Urinary bladder (tissue), 3 donors: ENCODE measurements at regions not wholly inside any gene's neighbourhood (a gene's known extent, or its start where the extent isn't known, plus 50 kb on each side); places are given as distances from the start of the nearest gene placed in this dataset.

Experiments used
- DNase-seq: peaks from one replicate; pipeline ENCODE4 v3.0.0-alpha.2; 2015; ENCODE audit errors: extremely low spot score
- H3K27ac ChIP-seq: one replicate; pipeline ENCODE4 v1.5.1; 2013; ENCODE audit warnings: low read depth, mild to moderate bottlenecking, moderate library complexity
- H3K36me3 ChIP-seq: one replicate; pipeline ENCODE4 v1.6.1; 2013; ENCODE audit warnings: mild to moderate bottlenecking, moderate library complexity; ENCODE audit not compliant: insufficient read depth
- H3K4me1 ChIP-seq: one replicate; pipeline ENCODE4 v1.6.1; 2013; ENCODE audit warnings: mild to moderate bottlenecking, moderate library complexity; ENCODE audit not compliant: insufficient read depth
- H3K4me3 ChIP-seq: one replicate; pipeline ENCODE4 v1.5.1; 2013; ENCODE audit warnings: low read depth, low read length
- WGBS: extraction: QIAGEN DNeasy Blood & Tissue Kit; methylation state at CpG from one replicate; pipeline ENCODE4 v1.1.7; 2013; 5-methylcytosine and 5-hydroxymethylcytosine counted together
- donor health status: healthy with polysubstance abuse.
- donor health status: healthy.

GRCh38 chr6:45742591-45742990 is 273.1 kb downstream of the CLIC5 start:
- no peak overlapping the region for H3K27ac ChIP-seq
- no peaks in the 10 kb centered on the region for H3K36me3 ChIP-seq
- no peak for DNase-seq
- peaks cover 2% of the 10 kb centered on the region for H3K4me1 ChIP-seq
- WGBS = 82% methylated on average over 4 of the region's 4 CpGs
- H3K4me3 ChIP-seq = no peak overlapping the region

- no peak overlapping the region for H3K27ac ChIP-seq
- H3K36me3 ChIP-seq = no peaks in the 10 kb centered on the region
- no peak overlapping the region for H3K4me3 ChIP-seq
- peaks cover 2% of the 10 kb centered on the region for H3K4me1 ChIP-seq
- 46% methylated on average over 9 of the region's 9 CpGs for WGBS
- DNase-seq = no peak
Observed at GRCh38 chr6:45741437-45742171, 274.1 kb downstream of the CLIC5 start.

DNA sequence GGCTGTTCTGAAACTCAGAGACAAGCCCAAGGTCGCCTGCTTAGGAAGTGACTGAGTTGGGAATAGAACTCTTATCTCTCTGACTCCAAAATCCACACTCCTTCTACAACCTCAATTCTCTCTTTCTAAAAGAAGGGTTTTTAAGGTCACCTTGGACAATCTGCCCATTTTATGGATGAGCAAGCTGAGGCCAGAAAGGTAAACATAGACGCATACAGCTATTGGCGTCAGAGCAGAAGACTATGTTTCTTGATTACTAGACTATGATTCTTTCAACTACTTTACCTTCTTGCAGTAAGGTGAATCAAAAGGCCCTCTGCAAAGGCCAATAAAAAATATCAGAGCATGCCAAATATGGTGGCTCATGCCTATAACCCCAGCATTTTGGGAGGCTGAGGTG is 276.6 kb downstream of the CLIC5 start:
- no peak overlapping the region for H3K27ac ChIP-seq
- WGBS = 99% methylated on average over 3 of the region's 3 CpGs
- peaks cover 2% of the 10 kb centered on the region for H3K4me1 ChIP-seq
- H3K36me3 ChIP-seq = no peaks in the 10 kb centered on the region
- H3K4me3 ChIP-seq = no peak overlapping the region
- DNase-seq = no peak

DNA sequence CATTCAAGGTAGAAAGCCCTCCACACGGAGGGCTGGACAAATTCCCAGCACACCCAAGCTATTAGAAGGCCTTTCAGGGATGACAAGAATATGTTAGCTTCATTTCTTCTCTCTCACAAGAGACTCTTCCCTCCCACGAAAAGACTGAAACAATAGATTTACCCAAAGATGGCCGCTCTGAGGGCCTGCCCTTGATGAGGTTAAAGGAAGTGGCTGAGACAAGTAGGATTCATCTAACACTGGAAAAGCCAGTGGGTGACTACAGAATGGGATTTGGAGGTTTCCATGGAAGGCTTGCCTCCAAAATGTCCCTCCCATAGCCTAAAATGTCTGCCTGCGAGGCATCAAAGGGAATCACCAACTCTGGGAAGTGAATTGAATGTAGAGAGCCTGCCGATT is 277.6 kb downstream of the CLIC5 start:
- Histone ChIP-seq H3K36me3 (no peaks in the 10 kb centered on the region), H3K27ac (no peak overlapping the region), H3K4me1 (peaks cover 2% of the 10 kb centered on the region), H3K4me3 (no peak overlapping the region)
- DNase-seq = no peak
- WGBS = 90% methylated on average over 5 of the region's 5 CpGs

DNA sequence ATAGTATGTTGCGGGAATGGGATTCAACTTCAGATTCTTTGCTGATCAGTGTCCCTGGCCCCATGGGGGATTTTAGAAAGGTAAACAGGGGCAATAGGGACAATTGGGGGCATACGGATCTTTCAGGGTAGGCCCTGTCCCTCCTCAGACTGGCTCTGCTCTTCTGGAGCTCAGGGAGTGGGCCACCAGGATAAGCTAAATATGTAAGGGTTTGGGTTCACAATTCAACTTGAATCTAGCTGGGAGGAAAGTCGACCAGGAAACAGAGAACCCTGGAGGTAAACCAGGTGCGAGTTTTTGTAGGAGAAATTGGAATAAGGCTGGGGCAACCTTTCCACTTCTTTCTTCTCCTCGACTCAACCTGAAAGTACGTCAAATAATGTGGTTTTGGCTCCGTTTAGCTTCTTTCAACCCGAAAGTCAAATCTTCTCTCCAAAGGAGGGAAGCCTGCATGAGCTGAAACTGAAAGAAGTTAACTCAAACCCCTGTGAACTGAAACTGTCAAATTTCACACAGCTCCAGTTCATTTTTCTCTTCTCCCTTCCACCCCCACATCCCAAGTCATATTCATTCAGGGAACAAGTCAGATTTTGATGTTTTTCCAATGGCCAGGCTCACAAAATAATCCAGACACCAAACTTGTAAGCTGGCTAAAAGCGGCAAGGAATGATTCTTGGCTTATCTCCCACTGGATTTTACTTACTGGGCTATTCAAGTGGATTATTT is 278.2 kb downstream of the CLIC5 start:
- Histone ChIP-seq H3K27ac (no peak overlapping the region), H3K4me3 (no peak overlapping the region), H3K4me1 (peaks cover 2% of the 10 kb centered on the region), H3K36me3 (no peaks in the 10 kb centered on the region)
- DNase-seq = no peak
- WGBS = 88% methylated on average over 9 of the region's 9 CpGs

DNA sequence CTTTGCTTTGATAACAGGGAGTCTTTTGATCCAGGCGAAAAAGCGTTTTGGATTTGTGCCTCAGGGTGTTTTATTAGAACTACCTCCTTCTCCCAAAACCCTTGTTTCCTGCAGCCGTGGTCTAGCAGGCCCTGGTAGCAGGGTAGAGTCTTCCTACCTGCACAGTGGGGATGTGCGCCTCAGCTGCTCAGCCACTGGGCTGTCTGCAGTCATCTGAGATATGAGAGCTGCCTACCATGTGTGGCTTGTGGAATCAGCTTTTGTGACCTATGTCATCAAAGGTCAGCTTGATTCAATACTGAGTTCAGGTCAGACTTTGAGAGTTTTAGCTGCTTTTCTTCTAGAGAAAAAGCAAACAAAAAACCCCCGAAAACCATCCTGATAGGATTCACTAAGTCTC is 279.5 kb downstream of the CLIC5 start:
- WGBS = 93% methylated on average over 5 of the region's 5 CpGs
- Histone ChIP-seq H3K4me1 (no peaks in the 10 kb centered on the region), H3K36me3 (no peaks in the 10 kb centered on the region), H3K27ac (no peak overlapping the region), H3K4me3 (no peak overlapping the region)
- no peak for DNase-seq

DNA sequence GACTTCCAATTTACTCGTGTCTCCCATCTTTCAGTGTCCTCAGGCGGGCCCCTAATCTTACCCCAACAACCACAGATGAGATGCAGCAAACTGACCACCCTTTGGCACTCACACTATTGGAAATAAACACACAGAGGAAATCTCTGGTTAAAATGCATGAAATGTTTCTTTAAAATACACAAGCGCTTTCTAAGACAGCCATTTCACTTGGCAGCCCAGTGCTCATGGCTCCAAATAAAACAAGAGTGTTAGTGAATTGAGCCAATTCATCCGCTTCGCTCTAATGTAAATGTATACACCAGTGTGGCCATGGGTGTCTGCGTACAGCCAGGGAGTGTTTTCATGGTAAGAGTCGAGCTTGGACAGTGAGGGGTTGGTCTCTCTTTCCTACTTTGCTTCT is 282.9 kb downstream of the CLIC5 start:
- no peak for DNase-seq
- H3K4me3 ChIP-seq = no peak overlapping the region
- WGBS = 36% methylated on average over 7 of the region's 7 CpGs
- H3K4me1 ChIP-seq = no peaks in the 10 kb centered on the region
- no peak overlapping the region for H3K27ac ChIP-seq
- no peaks in the 10 kb centered on the region for H3K36me3 ChIP-seq

GRCh38 chr6:45730232-45730631 is 285.4 kb downstream of the CLIC5 start:
- WGBS = 90% methylated on average over 1 of the region's 1 CpG
- H3K4me1 ChIP-seq = no peaks in the 10 kb centered on the region
- DNase-seq = no peak
- H3K27ac ChIP-seq = no peak overlapping the region
- no peaks in the 10 kb centered on the region for H3K36me3 ChIP-seq
- no peak overlapping the region for H3K4me3 ChIP-seq

DNA sequence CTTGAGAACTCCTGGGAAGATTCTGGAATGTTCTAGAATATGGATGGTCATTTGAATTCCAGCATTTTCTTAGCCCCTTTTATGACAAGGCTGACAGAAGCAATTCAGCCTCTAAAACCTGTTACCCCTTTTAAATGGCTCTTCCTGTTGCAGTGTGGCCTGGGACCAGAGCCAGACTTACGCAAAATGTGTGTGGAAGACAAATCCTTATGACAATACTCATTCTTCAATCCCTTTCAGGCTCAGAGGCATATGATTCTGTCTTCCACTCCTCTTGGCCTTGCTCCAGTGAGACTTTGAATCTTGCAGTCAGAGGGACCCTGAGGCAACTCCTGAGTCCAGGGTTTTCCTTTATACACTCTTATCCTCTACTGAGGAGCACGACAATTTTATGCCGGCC is 287.0 kb downstream of the CLIC5 start:
- Histone ChIP-seq H3K36me3 (no peaks in the 10 kb centered on the region), H3K4me1 (no peaks in the 10 kb centered on the region), H3K4me3 (no peak overlapping the region), H3K27ac (no peak overlapping the region)
- no peak for DNase-seq
- WGBS = 61% methylated on average over 3 of the region's 3 CpGs

DNA sequence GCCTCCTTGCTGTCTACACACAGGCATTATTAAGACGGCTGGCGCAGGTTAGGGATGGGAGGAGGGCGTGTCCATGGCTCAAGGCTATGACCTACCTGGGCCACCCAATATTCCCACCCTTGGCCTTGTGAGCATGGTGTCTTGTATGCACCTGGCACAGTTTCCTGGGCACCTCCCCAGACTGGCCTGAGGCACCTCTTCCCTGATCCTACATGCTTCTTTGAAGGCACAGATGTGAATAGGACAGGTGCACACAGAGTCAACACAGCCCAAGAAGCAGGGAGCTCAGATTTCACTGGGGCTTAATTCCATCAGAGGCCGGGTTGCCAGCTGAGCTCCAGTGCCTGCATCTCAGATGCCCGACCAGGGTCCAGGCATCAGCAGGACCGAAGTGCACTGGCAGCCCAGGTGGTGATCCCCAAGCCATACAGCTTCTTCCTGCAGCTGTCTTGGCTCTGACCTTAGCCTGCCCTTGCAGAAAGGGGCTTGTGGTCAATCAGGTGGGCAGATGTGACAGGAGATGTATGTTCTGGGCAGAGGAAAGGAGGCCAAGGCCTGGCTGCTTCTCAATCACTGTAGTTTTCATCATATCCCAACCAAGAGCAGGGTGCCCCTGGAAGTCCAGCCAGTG is 287.7 kb downstream of the CLIC5 start:
- WGBS = 93% methylated on average over 6 of the region's 6 CpGs
- H3K27ac ChIP-seq = no peak overlapping the region
- DNase-seq = no peak

GRCh38 chr6:45727228-45727627 is 288.4 kb downstream of the CLIC5 start:
- Histone ChIP-seq H3K36me3 (no peaks in the 10 kb centered on the region), H3K4me1 (no peaks in the 10 kb centered on the region), H3K27ac (no peak overlapping the region), H3K4me3 (no peak overlapping the region)
- DNase-seq = no peak
- WGBS = 68% methylated on average over 2 of the region's 2 CpGs

More for the DNA sequence above, 287.7 kb downstream of the CLIC5 start:
- no peaks in the 10 kb centered on the region for H3K36me3 ChIP-seq
- H3K4me3 ChIP-seq = no peak overlapping the region
- no peaks in the 10 kb centered on the region for H3K4me1 ChIP-seq

DNA sequence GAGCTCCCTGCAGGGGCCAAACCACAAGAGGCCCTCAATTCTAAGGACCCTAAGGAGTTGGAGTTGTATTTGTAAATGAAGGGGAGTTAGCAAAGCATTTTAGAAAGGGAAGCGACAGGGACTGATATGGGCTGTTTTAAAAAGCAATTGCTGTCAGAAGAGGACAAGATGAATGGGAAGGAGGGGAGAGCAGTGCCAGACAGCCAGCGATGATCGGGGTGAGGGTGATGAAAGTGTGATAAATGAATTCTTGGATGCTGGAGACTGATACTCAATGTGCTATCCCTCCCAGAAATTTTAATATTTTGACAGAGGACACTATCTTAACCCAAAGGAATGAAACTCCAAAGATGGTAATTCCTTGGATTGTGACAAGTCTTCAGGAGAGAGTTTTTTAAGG is 289.2 kb downstream of the CLIC5 start:
- Histone ChIP-seq H3K4me3 (no peak overlapping the region), H3K36me3 (no peaks in the 10 kb centered on the region), H3K27ac (no peak overlapping the region), H3K4me1 (no peaks in the 10 kb centered on the region)
- no peak for DNase-seq
- WGBS = 64% methylated on average over 3 of the region's 3 CpGs

- Histone ChIP-seq H3K36me3 (no peaks in the 10 kb centered on the region), H3K27ac (no peak overlapping the region), H3K4me1 (no peaks in the 10 kb centered on the region), H3K4me3 (no peak overlapping the region)
- peak; percentile 29 for DNase-seq
- 45% methylated on average over 2 of the region's 2 CpGs for WGBS
Observed at GRCh38 chr6:45724511-45724910, 291.1 kb downstream of the CLIC5 start.

DNA sequence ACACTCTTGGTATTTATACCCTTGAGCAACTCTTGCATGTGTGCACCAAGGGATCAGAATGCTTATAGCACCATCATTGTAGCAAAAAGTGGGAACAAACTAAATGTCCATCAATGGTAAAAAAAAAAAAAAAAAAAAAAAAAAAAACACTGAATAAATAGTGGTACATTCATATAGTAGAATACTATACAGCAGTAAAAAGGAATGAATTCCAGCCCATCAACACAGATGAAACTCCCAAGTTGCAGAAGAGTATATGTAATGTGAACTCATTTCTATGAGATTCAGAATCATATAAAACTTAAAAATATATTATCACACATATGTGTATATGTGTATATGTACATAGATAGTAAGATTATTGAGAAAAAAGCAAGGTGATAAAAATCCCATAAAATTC is 291.6 kb downstream of the CLIC5 start:
- DNase-seq = no peak
- H3K4me3 ChIP-seq = no peak overlapping the region

More for the DNA sequence above, 291.6 kb downstream of the CLIC5 start:
- no peaks in the 10 kb centered on the region for H3K36me3 ChIP-seq
- no peaks in the 10 kb centered on the region for H3K4me1 ChIP-seq
- H3K27ac ChIP-seq = no peak overlapping the region
